Dedifferentiated amniotic fluid mesenchymal stem cell (primary cell): ENCODE measurements at regions not wholly inside any gene's neighbourhood (a gene's known extent, or its start where the extent isn't known, plus 50 kb on each side); places are given as distances from the start of the nearest gene placed in this dataset.

ENCODE experiments used
- DNase-seq: peaks from one replicate; pipeline ENCODE4 v3.0.0-alpha.2; 2016; ENCODE audit errors: extremely low spot score

GRCh38 chr2:41691561-41691960, 356.3 kb upstream of the PKDCC start:
- no peak for DNase-seq

DNA sequence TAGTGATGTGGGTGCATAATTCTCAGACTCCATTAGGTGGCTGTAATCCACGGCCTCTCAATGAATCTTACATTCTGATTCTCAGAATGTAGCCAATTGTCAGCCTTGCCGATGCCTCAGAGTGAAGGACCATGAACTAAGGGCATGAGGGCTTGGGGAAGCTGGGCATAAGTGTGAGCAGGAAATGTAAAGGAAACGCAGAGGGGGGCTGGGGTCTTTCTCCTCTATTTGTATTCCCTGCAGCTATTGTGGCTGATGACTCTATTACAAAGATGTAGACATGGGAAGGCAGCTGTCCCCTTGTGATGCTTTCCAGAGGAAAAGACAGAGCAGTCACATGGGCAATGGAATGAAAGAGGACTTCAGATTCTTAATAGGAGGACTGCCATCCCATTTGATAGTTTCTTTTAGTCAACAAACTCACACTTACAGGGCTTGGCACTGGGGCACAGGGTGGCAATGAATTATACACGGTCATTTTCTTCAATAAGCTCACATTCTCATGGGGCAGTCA, 353.2 kb upstream of the PKDCC start:
- no peak for DNase-seq

DNA sequence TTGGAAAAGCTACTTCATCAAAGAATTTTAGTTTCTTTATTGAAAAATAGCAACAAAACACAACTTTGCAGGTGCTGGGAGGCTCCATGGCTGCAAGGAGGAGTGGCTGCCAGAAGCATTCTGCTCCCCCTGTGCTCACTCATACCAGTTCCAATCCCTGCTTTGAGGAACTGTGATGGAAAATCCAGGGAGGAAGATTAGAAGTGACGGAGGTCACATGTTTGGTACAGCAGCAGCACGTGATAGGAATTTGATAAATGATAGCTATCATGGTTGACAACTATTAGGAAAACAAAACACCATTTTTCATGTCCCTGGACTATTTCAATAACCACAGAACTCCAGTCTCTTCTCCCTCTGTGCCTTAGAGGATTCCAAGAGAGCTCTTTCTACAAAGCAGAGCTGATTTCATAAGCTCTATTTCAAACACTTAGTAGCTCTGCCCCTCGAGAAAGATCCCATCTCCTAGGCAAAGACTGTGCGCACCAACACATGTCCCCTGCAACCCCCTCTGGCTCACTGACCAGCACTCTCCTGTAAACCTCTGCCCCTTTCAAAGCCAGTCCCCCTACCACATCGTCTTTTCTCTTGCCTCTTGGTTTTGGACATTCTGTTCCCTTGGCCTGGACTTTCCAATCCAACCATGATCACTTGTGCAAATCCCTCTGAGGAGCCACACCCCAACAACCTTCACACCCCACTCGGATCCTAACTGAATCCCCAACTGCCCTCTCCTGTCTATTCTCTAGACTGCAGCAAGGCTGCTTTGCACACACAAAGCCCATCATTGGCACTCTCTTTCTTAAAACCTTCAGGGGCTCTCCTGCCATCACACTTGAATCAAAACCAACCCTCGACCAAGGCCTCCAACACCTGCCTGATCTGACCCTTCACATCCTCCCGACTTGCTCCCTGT, 352.4 kb upstream of the PKDCC start:
- no peak for DNase-seq

GRCh38 chr2:41697389-41697788, 350.4 kb upstream of the PKDCC start:
- DNase-seq: no peak

DNA sequence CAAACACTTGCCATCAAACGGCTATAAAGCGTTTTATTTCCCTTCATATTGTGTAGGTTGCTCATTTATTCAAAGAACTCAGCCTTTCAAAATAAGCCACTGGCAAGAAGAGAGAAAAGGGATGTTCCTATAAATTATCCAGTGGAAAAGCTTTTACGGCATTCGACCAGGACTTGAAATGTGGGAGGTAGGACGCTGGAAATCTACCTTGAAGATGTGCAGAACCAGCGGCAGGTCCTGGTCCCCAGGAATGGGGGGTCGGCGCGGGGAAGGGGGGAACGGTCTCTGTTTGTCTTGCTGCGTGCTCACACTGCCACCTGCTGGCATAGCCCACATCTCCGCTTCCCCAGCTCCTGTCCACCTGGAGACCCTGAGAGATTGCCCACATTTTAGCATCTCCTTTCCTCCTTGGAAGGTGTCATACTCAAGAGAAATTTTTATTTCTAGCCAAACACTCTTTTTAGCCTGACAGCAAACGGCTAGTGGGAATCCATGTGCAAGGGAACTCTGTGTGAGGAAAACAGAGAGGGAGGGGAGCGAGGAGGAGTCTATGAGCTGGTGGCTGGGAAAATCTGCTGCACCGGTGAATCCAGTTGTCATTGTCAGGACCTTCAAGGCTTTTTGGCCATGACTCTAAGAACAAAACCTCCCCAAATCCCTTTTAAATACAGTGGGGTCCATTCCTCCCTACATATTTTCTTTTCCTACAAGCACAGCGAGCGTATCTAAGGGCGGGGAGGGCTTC, 349.0 kb upstream of the PKDCC start:
- no peak for DNase-seq

GRCh38 chr2:41701231-41701630, 346.6 kb upstream of the PKDCC start:
- no peak for DNase-seq

DNA sequence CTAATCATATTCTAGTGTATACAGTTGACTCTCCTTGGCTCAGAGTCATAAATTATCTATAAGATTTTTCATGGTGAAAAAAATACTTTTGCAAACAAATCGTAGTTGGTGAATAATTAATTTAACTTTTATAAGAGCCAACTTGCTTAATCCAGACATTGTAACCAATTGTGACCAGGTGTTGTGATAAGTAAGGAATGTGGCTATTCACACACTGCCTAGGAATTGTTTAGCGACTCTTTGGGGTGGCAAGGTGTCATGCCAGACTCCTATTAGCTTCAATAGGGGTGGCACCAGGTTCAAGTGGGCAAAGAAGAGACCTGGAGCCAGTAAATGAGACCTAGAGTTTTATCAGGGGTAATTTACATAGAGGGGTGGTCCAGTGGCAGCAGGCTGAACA, 344.7 kb upstream of the PKDCC start:
- no peak for DNase-seq

GRCh38 chr2:41705634-41706033, 342.2 kb upstream of the PKDCC start:
- DNase-seq: no peak

GRCh38 chr2:41706286-41706685, 341.5 kb upstream of the PKDCC start:
- DNase-seq: no peak

DNA sequence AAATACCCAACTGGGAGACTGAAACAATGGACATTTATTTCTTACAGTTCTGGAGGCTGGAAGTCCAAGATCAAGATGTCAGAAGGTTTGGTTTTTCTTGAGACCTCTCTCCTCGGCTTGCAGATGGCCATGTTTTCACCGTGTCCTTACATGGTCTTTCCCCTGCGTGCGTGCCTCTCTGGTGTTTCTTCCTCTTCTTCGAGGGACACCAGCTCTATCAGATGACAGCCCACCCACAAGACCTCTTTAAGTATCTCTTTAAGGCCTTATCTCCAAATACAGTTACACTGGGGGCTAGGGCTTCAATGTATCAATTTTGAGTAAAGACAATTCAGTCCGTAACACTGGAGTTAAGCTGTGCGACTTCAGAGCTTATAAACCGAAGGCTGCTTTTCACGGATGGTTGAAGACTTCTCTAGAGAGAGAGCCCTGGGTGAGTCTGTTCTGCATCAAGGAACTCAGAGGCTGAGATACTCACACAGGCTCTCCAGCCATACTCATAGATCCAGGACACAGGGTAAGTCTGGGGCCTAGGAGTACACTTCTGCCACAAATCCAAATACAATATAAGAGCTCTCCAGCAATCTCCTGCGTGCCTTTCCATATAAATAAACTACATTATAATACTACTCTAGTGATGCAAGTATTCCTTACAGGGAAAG, 339.9 kb upstream of the PKDCC start:
- no peak for DNase-seq

GRCh38 chr2:41709702-41710599, 337.9 kb upstream of the PKDCC start:
- no peak for DNase-seq

DNA sequence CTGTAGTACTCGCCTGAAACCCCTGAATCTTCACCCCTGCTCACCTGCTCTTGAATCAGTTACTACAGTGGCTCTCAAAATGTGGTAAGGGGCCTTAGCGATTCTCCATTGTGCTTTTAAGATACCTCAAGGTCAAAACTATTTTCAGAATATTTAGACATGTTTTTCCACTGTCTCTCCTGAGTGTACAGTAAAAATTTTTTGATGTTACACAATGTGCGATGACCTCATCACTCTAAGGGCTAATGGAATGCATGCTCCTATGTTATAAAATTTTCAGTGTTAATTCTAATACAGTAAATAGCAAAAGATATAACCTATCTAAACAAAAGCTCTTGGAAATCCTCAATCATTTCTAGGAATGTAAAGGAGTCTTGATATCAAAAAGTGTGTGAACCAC, 336.9 kb upstream of the PKDCC start:
- no peak for DNase-seq

GRCh38 chr2:41711736-41712135, 336.1 kb upstream of the PKDCC start:
- DNase-seq: no peak

- DNase-seq: no peak
Observed at GRCh38 chr2:41716497-41716896, 331.3 kb upstream of the PKDCC start.

DNA sequence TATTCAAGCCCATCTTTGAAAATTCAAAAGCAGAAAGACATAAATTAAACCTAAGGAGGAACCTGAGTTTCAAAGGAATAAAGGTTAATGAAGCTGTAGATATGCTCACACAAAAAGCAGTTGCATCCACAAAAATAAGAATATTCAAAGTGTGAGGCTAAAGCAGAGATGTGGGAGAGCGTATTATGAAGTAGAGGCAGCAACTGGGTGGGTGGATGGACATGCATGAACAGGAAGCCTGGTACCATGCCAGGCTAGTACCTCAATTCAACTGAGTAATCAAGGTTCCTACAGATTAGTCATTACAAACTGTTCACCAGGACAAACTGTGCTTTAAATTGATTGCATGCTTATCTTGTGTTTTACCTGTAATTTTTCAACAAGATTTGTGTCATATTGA, 330.0 kb upstream of the PKDCC start:
- no peak for DNase-seq

- no peak for DNase-seq
Observed at GRCh38 chr2:41718705-41719104, 329.1 kb upstream of the PKDCC start.

GRCh38 chr2:41719756-41720155, 328.1 kb upstream of the PKDCC start:
- DNase-seq: no peak

GRCh38 chr2:41720331-41721251, 327.2 kb upstream of the PKDCC start:
- DNase-seq: no peak

- no peak for DNase-seq
Observed at GRCh38 chr2:41722668-41723369, 325.0 kb upstream of the PKDCC start.

DNA sequence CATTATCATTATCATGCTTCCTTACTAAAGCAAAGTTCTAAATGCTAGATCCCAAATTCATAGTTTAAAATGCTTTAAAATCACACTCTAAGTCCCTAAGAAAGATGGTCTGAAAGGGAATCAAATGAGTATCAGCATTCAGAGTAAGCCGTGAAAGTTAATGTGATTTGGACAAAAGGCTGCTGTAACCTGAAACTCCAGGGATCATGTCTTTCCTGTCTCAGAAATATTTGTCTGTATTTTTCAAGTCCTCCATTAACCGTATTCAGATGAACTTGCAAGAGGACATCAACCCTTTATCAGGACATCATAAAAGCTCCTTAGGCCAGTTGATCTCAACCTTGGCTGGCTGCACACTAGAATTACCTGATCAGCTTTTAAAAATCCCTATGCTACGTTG, 324.3 kb upstream of the PKDCC start:
- no peak for DNase-seq
